LHCN-M2 (cell line): ENCODE measurements at regions not wholly inside any gene's neighbourhood (a gene's known extent, or its start where the extent isn't known, plus 50 kb on each side); places are given as distances from the start of the nearest gene placed in this dataset.
"Not testable (repeated sequence)": the region's sequence is repeated elsewhere in the genome, so short reads cannot be mapped to it uniquely, and the experiment has no call there.

Source experiments
- DNase-seq: peaks from one replicate; pipeline ENCODE4 v3.0.0-alpha.2; 2012; ENCODE audit warnings: low read depth

DNA sequence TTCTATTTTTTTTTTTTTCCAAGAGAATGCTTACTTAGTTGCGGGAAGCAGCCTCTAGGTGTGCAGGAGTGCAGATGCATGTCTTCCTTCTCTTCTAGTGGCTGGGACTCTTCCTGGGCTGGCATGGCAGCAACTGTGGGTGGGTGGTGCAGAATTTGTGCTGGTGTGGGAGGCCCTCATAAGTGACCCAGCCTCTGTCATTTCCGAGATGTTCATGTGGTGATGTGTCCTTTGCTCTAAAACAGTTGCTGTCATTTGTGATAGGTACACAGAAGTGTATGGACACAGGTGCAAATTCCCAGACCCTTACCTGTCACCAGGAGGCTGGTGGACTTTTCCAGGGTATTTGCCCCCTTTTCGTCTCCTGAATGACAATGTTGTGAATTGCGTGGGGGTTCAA lies 367.7 kb downstream of the KCNRG start:
- no peak for DNase-seq

DNA sequence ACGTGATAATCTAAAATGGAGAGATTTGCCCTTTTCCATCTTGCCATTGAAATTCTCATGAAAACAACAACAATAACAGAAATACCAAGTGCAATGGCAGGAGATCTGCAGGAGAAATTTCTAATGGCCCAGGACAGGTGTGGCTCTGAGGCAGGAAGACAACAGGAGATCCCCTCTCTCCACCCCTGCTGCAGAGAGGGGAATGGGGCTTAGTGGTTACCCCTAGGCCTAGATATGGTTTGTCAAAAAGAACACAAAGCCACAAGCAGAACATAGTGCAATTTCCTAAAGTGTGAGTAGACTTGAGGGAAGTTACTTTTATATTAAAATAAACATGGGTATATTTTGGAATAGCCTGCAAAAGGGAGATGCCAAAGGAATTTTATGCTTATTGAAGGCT lies 369.5 kb downstream of the KCNRG start:
- DNase-seq, result peak; percentile 44

DNA sequence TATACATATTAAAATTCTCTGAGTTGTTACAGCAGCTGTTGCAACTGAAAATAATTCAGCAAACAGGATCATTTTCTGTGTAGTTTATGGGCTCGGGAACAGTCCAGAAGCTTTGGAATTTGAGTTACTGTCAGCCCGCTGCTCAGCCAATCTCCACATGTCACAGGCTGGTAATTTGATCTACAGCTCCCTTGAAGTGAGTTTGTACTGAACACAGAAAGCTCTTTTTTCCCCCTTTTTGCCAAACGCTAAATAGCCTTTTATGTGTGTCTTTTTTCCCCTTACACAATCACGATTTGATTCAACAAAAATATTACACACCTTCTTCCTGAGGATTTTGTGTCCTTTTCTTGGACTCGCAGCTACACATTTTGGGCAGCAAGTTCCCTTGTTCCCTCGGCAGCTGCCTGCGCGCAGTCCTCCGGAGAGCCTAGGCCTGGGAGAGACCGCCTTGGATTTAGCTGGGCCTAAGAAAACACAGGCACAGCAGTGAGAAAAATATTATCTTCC lies 371.4 kb downstream of the KCNRG start:
- peak; percentile 91 for DNase-seq

DNA sequence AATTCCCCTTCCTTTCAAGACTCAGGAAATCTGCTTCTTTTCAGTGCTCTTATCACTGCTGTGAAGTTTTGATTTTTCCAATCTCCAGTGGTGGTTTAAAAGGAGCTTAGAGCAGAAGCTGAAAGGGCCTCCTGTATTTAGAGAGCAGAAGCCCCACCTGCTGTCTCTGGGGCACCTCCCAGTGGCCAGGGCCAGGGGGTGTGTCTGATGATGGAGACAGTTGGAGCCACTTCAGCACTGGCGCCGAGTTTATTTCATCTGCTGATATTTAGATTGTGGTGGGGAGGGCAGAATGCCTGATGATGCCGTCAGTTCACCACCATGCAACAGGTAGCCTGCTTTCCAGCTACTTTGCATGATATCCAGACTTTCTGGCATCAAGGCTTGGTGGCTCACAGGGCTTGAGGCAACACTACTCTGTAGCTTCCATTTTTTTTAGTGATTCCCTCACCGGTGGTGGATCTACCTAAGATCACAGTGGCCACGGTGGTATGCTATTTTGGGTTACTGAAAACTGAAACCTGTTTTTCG lies 371.9 kb downstream of the KCNRG start:
- peak; percentile 86 for DNase-seq

DNA sequence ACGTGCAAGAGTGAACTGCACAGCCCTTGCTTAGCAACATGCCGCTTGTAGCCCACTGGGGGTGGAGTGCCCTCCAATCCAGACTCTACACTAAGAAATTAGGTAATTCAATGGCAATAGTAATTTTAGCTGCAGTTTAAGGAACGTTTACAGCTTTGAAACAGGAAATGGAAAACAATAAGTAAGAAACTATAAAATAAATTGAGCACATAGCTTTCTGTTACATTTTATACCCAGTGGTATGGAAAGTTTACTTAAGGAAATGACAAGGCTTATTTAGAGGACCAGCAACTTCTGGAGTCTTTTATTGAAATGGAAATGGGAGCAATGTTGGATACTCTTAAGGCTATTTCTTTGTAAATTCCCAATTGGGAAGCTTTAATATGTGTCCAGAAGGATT lies 373.2 kb downstream of the KCNRG start:
- no peak for DNase-seq

DNA sequence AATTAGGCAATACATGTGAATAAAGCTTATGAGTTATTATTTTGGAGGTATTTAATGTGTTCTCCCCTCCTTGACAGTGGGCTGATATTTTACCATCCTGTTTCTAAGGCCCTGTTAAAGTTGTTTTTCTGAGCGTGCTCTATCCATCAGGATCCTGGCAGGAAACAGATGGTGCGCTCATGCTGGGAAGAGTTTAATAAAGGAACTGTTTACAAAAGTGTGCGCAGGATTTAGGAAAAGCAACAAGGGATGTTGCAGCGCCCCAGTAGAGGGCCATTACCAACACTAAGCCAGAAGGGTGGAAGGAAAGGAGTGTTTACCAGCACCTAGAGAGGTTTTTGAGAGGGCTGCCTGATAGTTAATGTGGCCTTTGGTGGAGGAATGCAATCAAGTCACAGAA lies 374.5 kb downstream of the KCNRG start:
- no peak for DNase-seq

DNA sequence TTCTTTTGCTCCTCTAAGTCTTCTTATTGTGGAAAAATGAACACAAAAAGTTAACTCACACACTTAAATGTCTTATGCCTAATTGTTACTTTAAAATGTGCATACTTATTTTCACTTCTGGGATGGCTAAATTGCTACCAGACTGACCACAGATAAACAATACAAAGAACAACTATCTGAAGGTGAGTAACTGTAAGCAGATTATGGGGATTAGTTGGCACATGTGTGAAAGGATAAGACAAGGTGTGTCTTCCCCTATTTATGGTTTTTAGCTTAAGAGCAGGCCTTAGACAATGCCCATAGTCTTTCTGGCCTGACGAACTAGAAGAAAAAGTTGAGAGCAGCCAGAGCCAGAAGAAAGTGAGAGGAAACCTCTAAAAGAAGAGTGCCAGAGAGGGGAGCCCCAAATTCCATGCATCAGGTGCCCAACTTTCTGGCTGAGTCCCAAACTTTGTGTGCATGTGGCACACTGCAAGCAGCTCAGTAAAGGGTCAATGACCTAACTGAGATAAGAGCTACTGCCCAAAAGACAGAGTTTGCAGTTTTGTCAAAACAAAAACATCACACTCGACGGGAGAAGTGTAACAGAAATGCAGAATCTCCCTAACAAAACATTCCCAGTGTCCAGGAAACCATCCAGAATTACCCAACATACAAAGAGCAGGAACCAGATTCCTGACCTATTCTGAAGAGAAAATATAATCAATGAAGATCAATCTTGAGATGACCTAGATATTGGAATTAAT lies 375.4 kb downstream of the KCNRG start:
- no peak for DNase-seq

DNA sequence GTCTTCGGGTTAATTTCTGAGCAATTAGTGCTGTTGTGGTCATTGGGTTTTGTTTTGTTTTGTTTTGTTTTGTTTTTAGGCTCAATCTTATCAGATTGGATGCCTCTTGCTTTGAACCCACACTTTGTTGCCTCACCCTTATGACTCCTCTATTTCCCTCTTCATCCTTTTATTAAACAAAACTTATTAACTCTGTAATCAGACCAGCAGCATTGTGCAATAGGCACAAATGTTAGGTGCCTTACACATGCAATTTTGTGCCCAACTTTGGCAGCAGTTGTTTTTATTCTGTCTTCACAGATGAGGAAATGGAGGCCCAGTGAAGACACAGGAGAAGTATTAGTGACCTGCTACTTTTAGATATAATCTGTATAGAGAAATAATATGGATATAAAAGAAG lies 377.7 kb downstream of the KCNRG start:
- peak; percentile 44 for DNase-seq

DNA sequence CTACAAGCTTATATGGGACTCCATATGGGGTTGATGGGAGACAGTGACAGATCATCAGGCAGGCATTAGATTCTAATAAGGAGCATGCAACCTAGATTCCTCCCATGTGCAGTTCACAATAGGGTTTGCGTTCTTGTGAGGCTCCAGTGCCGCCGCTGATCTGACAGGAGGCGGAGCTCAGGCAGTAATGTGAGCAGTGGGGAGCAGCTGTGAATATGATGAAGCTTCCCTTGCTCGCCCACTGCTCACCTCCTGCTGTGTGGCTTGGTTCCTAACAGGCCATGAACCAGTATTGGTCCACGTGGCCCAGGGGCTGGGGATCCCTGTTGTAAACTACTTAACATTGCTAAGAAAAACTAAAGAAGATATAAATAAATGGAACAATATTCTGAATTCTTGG lies 378.4 kb downstream of the KCNRG start:
- peak; percentile 89 for DNase-seq

DNA sequence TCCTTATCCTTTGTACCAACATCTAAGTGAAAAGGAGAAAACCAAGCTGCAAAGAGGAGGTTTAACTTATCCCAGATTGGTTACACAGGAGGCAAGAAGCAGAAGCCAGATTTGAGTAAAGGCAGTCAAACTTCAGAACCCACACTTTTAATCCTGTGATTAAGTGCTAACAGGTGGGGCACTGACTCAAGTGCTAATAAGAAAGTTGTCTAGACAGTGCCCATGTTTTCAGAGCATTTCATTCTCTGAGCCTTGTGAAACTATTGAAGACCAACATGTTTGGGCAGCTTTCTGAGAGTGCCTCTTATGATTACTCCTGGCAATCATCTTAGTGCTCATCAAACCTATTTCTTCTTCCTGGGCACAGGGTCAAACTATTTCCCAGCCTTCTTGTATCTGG lies 380.8 kb downstream of the KCNRG start:
- peak; percentile 95 for DNase-seq

DNA sequence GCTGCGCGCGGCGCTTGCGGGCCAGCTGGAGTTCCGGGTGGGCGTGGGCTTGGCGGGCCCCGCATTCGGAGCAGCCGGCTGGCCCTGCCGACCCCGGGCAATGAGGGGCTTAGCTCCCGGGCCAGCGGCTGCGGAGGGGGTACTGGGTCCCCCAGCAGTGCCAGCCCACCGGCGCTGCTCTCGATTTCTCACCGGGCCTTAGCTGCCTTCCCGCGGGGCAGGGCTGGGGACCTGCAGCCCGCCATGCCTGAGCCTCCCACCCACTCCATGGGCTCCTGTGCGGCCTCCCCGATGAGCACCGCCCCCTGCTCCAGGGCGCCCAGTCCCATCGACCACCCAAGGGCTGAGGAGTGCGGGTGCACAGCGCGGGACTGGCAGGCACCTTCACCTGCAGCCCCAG lies 381.4 kb downstream of the KCNRG start:
- not testable (repeated sequence) for DNase-seq

DNA sequence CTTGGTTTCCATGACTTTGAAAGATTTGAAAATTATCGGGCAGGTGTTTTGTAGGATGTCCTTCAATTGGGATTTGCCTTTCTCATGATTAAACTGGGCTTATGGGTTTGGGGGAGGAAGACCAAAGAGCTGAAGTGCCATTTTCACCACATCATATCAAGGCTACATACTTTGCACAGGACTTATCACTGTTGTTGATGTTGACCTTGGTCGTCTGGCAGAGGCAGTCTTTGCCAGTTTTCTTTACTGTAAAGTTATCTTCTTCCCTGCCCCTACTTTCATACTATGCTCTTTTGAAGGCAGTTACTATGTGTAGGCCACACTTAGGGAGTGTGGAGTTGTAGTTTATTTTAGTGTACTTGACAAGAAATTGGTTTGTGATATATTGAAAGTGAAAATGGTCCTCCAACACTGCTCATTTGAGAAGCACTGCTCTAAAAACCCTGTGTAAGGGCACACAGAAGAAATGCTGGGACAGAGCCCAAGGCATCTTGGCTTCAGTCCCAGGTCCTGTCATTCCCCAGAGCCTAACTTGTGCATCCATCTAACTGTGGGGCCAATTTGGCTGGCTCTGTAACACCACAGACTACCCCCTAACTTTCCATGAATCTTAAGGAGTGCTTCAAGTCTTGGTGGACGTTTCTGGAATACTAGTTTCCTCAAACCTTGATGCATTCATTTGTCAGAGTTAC lies 384.9 kb downstream of the KCNRG start:
- no peak for DNase-seq

DNA sequence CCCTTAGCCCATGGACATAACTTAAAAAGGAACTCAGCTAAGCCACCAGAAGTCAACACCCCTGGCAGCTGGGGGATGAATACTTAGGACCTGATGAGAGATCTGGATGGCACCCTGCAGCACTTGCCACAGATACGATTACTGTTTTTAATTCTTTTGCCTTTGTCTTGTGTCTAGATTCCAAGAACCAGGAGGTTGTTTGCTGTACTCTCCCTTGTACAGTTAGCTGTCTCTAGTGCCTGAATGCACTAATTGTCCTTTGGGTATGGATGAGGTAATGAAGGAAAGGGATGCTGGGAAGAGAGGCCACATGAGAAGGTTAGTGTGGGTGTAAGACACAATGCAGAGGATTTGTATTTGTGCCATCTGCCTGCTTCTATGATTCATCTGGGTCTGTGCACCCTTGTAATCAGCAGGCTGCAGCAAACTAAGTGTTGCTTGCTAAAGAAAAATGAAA lies 385.8 kb downstream of the KCNRG start:
- peak; percentile 85 for DNase-seq

DNA sequence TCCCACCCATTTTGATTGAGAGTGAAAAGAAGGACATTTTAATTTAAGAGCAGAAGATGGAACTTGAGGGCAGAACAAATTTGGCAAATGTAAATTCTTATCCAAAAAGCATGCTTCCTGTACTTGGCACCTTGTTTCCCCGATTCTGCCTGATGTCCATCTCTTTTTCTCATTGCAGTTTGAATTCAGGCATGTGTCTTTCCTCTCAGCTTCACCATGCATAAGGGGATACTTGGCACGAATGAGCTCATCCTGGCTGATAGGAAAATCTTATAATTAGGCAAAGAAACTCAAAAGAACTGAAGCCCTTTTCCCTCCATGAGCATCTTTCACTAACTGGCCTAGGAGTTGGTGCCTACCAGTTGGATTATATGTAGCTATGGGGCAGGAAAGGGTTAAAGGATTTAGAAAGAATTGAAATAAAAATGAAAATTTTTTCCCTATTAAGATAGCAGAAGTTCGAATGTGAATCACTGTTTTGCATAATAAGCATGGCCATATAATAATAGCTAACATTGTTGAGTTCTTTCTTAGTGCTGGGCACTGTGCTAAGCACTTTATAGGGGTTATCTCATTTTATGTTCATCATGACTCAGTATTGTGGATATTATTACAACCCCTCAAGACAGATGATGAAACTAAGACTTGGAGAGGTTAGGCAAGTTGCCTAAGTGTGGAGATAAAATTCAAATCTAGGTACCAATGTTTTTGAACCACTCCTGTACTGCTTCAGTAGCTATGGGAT lies 386.6 kb downstream of the KCNRG start:
- DNase-seq, result peak; percentile 69

DNA sequence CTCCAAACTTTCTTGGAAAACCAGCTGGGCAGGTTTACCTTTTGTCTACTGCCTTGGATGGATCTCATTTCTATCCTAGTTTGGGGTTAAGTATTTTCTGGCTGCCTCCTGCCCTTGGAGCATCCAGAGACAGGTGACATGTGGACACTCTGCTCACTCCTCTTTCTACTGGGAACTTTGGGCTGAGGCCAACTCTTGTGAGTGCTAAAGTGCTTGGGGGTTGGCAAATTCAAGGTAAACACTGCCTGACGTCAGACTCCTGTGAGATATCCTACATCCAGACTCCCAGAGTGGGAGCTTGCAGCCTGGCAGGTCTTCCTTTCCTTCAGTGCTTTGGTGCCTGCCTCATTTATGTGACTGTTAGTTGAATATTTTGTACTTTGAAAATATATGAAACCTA lies 388.1 kb downstream of the KCNRG start:
- no peak for DNase-seq

DNA sequence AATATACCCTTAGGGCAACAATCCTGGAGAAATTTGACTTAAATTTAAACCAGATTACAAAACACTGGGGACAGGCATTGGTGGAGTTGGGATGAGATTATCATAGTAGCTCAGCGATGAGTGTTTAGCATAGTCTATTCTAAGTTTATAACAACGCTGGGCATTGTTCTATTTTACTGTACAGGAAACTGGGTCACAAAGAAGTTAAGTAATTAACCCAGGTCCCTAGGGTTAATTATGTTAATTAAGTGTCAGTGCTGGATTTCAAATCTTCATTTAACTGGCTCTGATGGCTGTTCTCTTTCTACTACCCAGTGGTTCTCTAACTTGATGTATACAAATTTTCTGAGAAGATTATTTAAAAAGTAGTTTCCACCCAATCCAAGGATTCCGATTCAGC lies 388.9 kb downstream of the KCNRG start:
- DNase-seq, result no peak

DNA sequence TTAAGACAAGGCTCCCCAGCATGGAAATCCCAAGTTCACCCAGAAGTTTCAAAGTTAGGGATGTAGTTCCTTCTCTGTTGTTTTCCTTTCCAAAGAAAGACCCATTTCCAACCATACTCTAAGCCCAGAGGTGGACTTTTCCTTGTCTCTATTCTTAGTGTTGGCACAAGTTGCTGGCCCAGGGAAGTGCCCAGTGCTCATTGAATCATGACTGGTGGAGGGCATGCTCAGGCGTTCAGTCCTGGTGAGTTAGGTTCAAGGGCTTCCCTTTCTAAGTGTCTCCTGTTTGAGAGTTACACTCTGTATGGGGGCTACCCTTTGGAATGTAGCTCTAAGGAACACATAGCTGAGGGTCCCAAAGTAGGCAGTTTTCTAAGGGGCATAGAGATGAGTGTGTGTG lies 389.5 kb downstream of the KCNRG start:
- DNase-seq, result no peak

DNA sequence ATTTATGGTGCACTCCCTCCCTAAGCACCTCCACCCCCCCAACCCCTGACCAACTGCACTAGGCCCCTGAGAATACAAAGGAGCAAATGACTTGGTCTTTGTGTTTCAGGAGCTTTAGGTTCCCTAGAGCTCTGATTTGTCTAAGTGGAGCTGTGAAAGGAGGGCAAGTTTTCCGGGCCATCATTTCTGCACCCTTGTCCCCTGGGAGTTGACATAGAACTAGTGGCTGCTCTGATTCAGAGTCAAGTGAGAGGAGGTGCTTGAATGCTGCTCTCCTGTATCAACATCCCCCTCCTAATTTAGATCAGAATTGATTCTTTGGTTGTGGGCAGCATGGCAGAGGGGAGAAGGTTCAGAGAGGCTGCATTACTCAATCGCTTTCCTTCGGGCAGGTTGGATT lies 391.6 kb downstream of the KCNRG start:
- no peak for DNase-seq

DNA sequence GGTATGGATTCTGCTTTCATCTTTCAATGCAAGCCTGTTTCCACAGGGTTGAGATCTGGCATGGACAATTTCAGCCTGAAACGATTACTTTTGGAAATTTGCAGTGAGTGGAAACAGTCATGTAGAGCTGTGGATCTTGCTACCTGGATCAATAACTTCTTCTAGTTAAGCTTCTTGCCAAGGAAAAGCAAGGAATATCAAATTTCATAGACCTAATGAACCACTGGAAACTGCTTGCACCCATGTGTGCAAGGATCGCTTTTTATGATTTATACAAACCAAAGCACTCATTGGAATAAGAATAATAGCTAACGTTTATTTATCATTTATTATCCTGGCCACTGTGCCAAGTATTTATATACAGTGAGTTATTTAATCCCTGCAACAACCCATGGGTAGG lies 392.8 kb downstream of the KCNRG start:
- no peak for DNase-seq

DNA sequence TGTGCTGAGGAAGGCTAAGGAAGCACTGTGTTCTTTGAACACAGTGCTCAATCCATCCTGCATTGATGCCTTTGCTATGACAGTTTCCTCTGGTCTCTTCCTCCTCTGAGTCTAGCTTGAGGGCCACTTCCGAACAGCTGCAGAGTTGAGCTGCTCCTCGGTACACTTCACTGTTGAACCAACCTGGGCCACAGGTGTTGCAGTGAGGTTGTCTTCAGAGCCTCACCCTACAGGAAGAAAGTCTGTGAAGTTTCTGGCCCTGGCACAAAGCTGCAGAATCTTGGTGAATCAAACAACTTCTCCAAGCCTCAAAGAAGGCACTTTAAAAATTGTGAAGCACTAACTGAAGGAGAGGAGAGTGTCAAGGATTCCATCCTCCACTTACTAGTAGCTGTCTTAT lies 394.0 kb downstream of the KCNRG start:
- no peak for DNase-seq

DNA sequence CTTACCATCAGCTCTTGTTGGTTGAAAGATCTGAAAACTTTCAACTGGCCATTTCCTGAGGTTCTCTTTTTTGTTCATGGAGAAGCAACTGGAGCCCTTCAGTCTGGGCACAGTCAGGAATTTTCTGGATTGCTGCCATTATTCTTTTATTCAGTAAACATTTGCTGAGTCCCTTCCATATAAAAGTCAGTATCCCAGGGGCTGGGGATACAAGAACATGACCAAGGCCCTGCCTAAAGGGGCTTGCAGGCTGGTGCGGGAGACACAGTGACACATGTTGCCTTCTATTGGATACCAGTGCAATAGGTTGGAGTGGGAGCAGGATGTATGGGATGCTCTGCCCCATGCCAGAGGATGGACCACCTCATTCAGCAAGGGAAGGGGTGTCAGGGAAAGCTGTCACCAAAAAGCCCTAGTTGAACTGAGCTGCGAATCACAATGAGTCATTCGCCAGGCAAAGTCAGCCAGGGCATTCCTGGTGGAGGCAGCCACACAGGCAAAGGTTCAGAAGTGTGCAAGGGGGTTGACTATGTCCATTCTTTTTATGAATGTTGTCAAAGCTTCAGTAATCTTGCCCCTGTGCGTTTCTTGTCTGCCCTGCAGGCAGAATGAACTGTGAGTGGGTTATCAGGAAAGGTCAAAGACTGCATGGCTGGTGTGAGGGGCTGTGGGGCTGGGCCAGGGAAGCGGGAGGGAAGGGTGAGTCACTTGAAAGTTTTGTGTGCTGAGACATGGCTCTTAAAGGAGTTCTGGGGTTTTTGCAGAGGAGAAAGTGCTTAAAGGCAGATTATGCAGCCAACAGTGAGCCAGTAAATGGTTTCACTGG lies 395.9 kb downstream of the KCNRG start:
- peak; percentile 87 for DNase-seq
